ENCODE measurements at regions not wholly inside any gene's neighbourhood (a gene's known extent, or its start where the extent isn't known, plus 50 kb on each side); places are given as distances from the start of the nearest gene placed in this dataset.
"Not testable (repeated sequence)": the region's sequence is repeated elsewhere in the genome, so short reads cannot be mapped to it uniquely, and the experiment has no call there.

DNA sequence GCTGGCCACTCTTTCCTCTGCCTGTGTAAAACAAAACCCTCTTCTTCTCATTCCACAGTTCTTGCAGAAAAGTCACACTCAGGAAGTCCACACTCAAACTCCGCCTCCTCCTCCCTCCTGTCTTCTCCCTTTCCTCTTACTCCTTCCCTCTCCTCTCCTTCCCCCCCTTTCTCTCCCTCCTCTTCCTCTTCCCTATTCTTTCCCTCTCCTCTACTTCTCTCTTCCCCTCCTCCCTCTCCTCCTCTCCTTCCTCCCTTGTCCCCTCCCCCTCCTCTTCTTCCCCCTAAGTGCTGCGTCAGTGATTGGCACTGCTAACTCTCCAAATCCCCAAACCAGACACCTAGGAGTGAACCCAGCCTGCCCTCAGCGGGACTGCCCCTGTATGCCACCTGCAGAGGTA, 67.0 kb downstream of the ZNF467 start:
- DNase-seq (ENCODE audit: low spot score) (no peak), ATAC-seq (ENCODE audit: insufficient number of reproducible peaks, low FRiP score, low read depth) (no peak)
- Histone ChIP-seq H3K4me1 (ENCODE audit: control insufficient read depth in 1 of 2, low read depth in 2 of 2) (no peaks in the 10 kb centered on the region), H3K27me3 (replicated peaks; ENCODE audit: insufficient read depth) (no peaks in the 10 kb centered on the region), H3K4me3 (no peak overlapping the region), H3K36me3 (no peaks in the 10 kb centered on the region), H3K27ac (no peak overlapping the region), H3K9me3 (peaks cover 10% of the 10 kb centered on the region)
- TF ChIP-seq, protein P1, sequence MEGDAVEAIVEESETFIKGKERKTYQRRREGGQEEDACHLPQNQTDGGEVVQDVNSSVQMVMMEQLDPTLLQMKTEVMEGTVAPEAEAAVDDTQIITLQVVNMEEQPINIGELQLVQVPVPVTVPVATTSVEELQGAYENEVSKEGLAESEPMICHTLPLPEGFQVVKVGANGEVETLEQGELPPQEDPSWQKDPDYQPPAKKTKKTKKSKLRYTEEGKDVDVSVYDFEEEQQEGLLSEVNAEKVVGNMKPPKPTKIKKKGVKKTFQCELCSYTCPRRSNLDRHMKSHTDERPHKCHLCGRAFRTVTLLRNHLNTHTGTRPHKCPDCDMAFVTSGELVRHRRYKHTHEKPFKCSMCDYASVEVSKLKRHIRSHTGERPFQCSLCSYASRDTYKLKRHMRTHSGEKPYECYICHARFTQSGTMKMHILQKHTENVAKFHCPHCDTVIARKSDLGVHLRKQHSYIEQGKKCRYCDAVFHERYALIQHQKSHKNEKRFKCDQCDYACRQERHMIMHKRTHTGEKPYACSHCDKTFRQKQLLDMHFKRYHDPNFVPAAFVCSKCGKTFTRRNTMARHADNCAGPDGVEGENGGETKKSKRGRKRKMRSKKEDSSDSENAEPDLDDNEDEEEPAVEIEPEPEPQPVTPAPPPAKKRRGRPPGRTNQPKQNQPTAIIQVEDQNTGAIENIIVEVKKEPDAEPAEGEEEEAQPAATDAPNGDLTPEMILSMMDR (IDR thresholded peaks at IDR 0.05): no peak

DNA sequence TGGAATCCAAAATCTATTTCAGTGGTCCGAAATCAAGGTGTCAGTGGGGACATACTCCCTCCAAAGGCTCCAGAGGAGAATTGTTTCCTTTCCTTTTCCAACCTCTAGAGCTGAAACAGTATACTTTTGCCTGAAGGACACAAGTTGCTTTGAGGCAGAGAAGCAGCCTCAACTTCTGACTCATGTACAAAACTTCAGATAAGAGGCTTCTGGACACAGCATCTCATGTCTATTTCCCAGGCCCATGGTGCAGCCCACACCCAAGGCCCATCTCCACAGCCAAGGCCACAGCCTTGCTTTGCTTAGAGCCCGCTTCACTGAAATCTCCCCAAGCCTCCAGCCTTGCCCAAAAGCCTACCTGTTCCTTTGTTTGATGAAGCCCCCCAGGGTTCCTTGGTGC, 68.9 kb downstream of the ZNF467 start:
- DNase-seq (ENCODE audit: low spot score): no peak
- no peak overlapping the region for H3K4me3 ChIP-seq
- no peak overlapping the region for H3K27ac ChIP-seq
- H3K4me1 ChIP-seq (ENCODE audit: control insufficient read depth in 1 of 2, low read depth in 2 of 2): no peaks in the 10 kb centered on the region
- H3K9me3 ChIP-seq: no peaks in the 10 kb centered on the region
- no peaks in the 10 kb centered on the region for H3K36me3 ChIP-seq
- no peak for ATAC-seq (ENCODE audit: insufficient number of reproducible peaks, low FRiP score, low read depth)
- H3K27me3 ChIP-seq (replicated peaks; ENCODE audit: insufficient read depth): no peaks in the 10 kb centered on the region
- TF ChIP-seq, protein P1 (IDR thresholded peaks at IDR 0.05): no peak

DNA sequence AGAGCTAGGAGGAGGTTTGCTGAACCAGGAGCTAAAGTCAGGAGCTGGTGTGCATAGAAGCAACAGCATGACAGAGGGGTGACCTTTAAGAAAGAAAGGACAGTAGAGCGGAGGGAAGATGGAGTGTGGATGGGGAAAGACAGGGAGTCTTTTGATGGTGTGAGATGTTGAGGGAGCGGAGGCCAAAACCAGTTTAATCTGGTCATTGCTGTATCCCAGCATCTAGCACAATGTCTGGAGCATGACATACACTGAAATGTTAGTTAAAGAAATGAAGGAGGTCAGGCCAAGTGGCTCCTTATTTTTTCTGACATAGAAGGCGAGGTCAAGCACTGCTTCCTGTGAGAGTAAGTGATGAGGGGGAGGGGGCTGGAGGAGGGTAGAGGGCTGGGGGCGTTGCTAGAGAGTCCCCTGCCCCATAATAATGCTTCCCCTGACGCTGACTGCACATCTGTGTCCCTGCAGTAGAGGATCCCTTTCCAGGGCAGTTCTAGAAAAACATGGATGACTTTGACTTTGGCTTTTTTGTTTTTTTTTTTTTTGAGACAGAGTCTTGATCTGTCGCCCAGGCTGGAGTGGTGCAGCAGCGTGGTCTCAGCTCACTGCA, 70.2 kb downstream of the ZNF467 start:
- Histone ChIP-seq H3K4me1 (ENCODE audit: control insufficient read depth in 1 of 2, low read depth in 2 of 2) (no peaks in the 10 kb centered on the region), H3K4me3 (no peak overlapping the region), H3K9me3 (no peaks in the 10 kb centered on the region), H3K27ac (no peak overlapping the region), H3K27me3 (replicated peaks; ENCODE audit: insufficient read depth) (no peaks in the 10 kb centered on the region), H3K36me3 (no peaks in the 10 kb centered on the region)
- DNase-seq (ENCODE audit: low spot score): no peak
- TF ChIP-seq, protein P1 (IDR thresholded peaks at IDR 0.05): no peak
- ATAC-seq (ENCODE audit: insufficient number of reproducible peaks, low FRiP score, low read depth): no peak

DNA sequence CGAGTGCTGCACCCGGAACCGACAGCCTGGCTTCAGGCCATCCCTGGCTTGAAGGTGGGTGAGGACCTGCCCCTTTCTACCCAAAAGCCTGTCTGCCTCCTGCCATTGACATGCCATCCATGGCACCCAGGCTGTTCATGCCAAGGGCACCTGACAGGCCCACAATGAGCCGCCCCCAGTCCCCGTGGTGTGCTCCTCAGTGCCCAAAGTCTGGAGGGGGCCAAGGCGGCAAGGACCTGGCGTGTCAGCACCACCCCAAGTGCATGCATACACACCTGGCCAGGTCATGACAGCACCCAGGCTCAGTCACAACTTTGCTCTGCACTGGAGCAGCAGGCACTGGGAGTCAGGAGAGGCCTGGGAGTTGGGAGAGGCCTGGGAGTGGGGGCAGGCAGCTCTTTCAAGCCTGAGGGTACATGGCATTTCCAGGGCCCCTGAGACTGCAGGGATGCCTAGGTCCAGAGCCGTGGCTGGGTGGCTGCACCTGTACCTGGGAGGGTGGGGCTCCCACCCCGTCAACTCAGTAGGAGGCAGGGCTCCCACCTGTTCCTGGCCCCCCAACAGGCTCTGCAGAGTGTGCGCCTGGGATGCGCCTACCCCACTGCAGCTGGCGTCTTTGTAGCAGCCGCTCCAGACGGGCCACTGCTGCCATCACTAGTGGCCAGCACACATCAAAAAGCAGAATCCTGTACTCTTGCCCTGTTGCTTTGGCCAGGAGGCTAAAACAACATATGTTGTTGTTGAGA, 71.7 kb downstream of the ZNF467 start:
- Histone ChIP-seq H3K4me1 (ENCODE audit: control insufficient read depth in 1 of 2, low read depth in 2 of 2) (no peaks in the 10 kb centered on the region), H3K4me3 (no peak overlapping the region), H3K27me3 (replicated peaks; ENCODE audit: insufficient read depth) (no peaks in the 10 kb centered on the region), H3K36me3 (no peaks in the 10 kb centered on the region), H3K9me3 (peaks cover 2% of the 10 kb centered on the region), H3K27ac (no peak overlapping the region)
- TF ChIP-seq, protein P1 (IDR thresholded peaks at IDR 0.05): no peak
- no peak for DNase-seq (ENCODE audit: low spot score)
- no peak for ATAC-seq (ENCODE audit: insufficient number of reproducible peaks, low FRiP score, low read depth)

DNA sequence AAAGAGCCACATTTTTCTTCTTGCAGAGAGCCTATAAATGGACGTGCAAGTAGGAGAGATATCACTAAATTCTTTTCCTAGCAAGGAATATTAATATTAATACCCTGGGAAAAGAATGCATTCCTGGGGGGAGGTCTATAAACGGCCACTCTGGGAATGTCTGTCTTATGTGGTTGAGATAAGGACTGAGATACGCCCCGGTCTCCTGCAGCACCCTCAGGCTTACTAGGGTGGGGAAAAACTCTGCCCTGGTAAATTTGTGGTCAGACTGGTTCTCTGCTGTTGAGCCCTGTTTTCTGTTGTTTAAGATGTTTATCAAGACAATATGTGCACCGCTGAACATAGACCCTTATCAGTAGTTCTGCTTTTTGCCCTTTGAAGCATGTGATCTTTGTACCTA, 75.6 kb downstream of the ZNF467 start:
- not testable (repeated sequence) for H3K4me3 ChIP-seq; ATAC-seq (ENCODE audit: insufficient number of reproducible peaks, low FRiP score, low read depth); H3K9me3 ChIP-seq; DNase-seq (ENCODE audit: low spot score); H3K36me3 ChIP-seq; H3K27ac ChIP-seq; H3K4me1 ChIP-seq (ENCODE audit: control insufficient read depth in 1 of 2, low read depth in 2 of 2); H3K27me3 ChIP-seq (replicated peaks; ENCODE audit: insufficient read depth)

Data from thoracic aorta (tissue), 2 donors.